ENCODE measurements at regions not wholly inside any gene's neighbourhood (a gene's known extent, or its start where the extent isn't known, plus 50 kb on each side); places are given as distances from the start of the nearest gene placed in this dataset.

- H3K36me3 ChIP-seq (ENCODE audit: insufficient read depth, low read length) = no peaks in the 10 kb centered on the region
These were observed 97.3 kb upstream of the MYCN start for GRCh38 chr2:15842758-15843666.

DNA sequence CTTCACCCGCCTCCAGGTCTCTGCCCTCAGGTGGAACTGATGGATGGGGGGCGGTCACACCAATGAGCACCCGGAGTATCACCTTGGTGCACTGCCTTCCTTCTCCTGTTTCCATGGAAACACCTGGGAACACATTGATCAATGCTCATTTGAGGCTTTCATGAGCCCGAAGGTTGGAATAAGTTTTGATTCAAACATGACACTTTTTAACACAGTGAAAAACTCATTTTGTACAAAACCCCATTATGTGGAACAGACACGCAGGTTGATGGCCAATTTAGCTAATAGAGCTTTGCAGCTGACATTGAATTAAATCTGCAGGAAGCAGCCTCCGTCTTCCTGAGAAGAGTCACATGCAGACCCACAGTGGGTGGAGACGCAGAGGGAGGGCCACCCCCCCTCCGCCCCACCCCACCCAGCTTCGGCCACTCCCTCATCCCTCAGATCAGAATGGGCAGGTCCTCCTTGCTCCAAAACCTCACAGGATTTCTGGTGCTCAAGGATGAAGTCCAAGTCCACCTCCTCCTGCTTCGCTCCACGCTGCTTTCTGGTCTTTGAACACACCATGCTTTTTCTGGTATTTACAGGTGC, 96.0 kb upstream of the MYCN start:
- Histone ChIP-seq H3K27ac (ENCODE audit: low read length) (no peak overlapping the region), H3K9me3 (ENCODE audit: insufficient read depth, low read length, severe bottlenecking) (peaks cover 8% of the 10 kb centered on the region), H3K9ac (ENCODE audit: low read depth, low read length) (no peak overlapping the region), H3K36me3 (ENCODE audit: insufficient read depth, low read length) (no peaks in the 10 kb centered on the region), H3K4me1 (ENCODE audit: insufficient read depth, low read length) (no peaks in the 10 kb centered on the region), H3K4me2 (ENCODE audit: insufficient read depth, low read length) (no peak overlapping the region), H2AFZ (ENCODE audit: low read depth, low read length) (no peak overlapping the region), H4K20me1 (ENCODE audit: insufficient read depth, low read length) (no peaks in the 10 kb centered on the region), H3K4me3 (ENCODE audit: low read depth in 1 of 2, low read length in 2 of 2) (no peak overlapping the region), H3K79me2 (ENCODE audit: insufficient read depth, low read length) (no peaks in the 10 kb centered on the region), H3K27me3 (ENCODE audit: insufficient read depth, low read length, poor library complexity) (no peaks in the 10 kb centered on the region)
- TF ChIP-seq, protein P1, sequence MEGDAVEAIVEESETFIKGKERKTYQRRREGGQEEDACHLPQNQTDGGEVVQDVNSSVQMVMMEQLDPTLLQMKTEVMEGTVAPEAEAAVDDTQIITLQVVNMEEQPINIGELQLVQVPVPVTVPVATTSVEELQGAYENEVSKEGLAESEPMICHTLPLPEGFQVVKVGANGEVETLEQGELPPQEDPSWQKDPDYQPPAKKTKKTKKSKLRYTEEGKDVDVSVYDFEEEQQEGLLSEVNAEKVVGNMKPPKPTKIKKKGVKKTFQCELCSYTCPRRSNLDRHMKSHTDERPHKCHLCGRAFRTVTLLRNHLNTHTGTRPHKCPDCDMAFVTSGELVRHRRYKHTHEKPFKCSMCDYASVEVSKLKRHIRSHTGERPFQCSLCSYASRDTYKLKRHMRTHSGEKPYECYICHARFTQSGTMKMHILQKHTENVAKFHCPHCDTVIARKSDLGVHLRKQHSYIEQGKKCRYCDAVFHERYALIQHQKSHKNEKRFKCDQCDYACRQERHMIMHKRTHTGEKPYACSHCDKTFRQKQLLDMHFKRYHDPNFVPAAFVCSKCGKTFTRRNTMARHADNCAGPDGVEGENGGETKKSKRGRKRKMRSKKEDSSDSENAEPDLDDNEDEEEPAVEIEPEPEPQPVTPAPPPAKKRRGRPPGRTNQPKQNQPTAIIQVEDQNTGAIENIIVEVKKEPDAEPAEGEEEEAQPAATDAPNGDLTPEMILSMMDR (IDR thresholded peaks at IDR 0.05; ENCODE audit: borderline replicate concordance, extremely low read depth, low read length, poor library complexity, severe bottlenecking) = no peak
- no peak for TF ChIP-seq EZH2 (IDR thresholded peaks at IDR 0.05; ENCODE audit: borderline replicate concordance, low read depth, low read length, severe bottlenecking)
- ATAC-seq (ENCODE audit: insufficient read depth, low read depth) = no peak
- no peak for DNase-seq

More at GRCh38 chr2:15842758-15843666, 97.3 kb upstream of the MYCN start:
- DNase-seq (no peak), ATAC-seq (ENCODE audit: insufficient read depth, low read depth) (no peak)
- Histone ChIP-seq H2AFZ (ENCODE audit: low read depth, low read length) (no peak overlapping the region), H3K79me2 (ENCODE audit: insufficient read depth, low read length) (no peaks in the 10 kb centered on the region), H3K27ac (ENCODE audit: low read length) (no peak overlapping the region), H3K27me3 (ENCODE audit: insufficient read depth, low read length, poor library complexity) (no peaks in the 10 kb centered on the region), H3K4me3 (ENCODE audit: low read depth in 1 of 2, low read length in 2 of 2) (no peak overlapping the region), H3K4me2 (ENCODE audit: insufficient read depth, low read length) (no peak overlapping the region), H3K9ac (ENCODE audit: low read depth, low read length) (no peak overlapping the region), H3K4me1 (ENCODE audit: insufficient read depth, low read length) (no peaks in the 10 kb centered on the region), H3K9me3 (ENCODE audit: insufficient read depth, low read length, severe bottlenecking) (peaks cover 8% of the 10 kb centered on the region), H4K20me1 (ENCODE audit: insufficient read depth, low read length) (no peaks in the 10 kb centered on the region)
- TF ChIP-seq, protein P1 (IDR thresholded peaks at IDR 0.05; ENCODE audit: borderline replicate concordance, extremely low read depth, low read length, poor library complexity, severe bottlenecking) = no peak
- no peak for TF ChIP-seq EZH2 (IDR thresholded peaks at IDR 0.05; ENCODE audit: borderline replicate concordance, low read depth, low read length, severe bottlenecking)

DNA sequence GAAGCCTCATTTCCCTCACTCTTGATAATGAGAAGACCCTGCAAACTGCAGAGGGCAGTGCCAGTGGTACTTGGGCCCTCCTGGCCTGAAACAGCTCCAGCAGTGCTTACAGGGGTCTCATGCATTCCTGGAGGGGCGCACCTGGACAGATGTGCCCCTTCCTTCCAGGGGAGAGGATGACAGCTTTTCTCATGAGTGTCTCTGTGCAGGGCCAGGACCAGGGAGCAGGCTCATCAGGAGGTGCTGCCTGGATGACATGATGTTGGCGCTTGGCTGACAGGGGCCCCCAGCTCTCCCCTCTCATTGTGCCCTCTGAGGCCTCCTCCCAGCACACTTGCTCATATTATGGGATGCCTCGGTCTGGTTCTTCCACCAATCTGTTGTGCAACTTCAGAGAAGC, 95.1 kb upstream of the MYCN start:
- Histone ChIP-seq H4K20me1 (ENCODE audit: insufficient read depth, low read length) (no peaks in the 10 kb centered on the region), H3K79me2 (ENCODE audit: insufficient read depth, low read length) (no peaks in the 10 kb centered on the region), H3K4me1 (ENCODE audit: insufficient read depth, low read length) (no peaks in the 10 kb centered on the region), H3K27me3 (ENCODE audit: insufficient read depth, low read length, poor library complexity) (no peaks in the 10 kb centered on the region), H2AFZ (ENCODE audit: low read depth, low read length) (no peak overlapping the region), H3K36me3 (ENCODE audit: insufficient read depth, low read length) (no peaks in the 10 kb centered on the region), H3K4me3 (ENCODE audit: low read depth in 1 of 2, low read length in 2 of 2) (no peak overlapping the region), H3K9ac (ENCODE audit: low read depth, low read length) (no peak overlapping the region), H3K27ac (ENCODE audit: low read length) (no peak overlapping the region), H3K4me2 (ENCODE audit: insufficient read depth, low read length) (no peak overlapping the region), H3K9me3 (ENCODE audit: insufficient read depth, low read length, severe bottlenecking) (peaks cover 8% of the 10 kb centered on the region)
- DNase-seq (no peak), ATAC-seq (ENCODE audit: insufficient read depth, low read depth) (no peak)
- TF ChIP-seq, protein P1 (IDR thresholded peaks at IDR 0.05; ENCODE audit: borderline replicate concordance, extremely low read depth, low read length, poor library complexity, severe bottlenecking) = no peak
- no peak for TF ChIP-seq EZH2 (IDR thresholded peaks at IDR 0.05; ENCODE audit: borderline replicate concordance, low read depth, low read length, severe bottlenecking)

All from DND-41 (cell line).